K562 (cell line): ENCODE measurements at regions not wholly inside any gene's neighbourhood (a gene's known extent, or its start where the extent isn't known, plus 50 kb on each side); places are given as distances from the start of the nearest gene placed in this dataset.

ENCODE experiments used
- ATAC-seq: fragments of 200-7000 bp; cut with Tn5 transposase; 3 replicates; pipeline ENCODE4 v1.9.1; 2020; ENCODE audit warnings: moderate library complexity
- BruUV-seq: library from RNA; stranded (reverse); fragments of 400-500 nt; replicated peaks from 2 replicates; lab custom pipeline; 2021; lab: Mats Ljungman, UMichigan
- CTCF ChIA-PET: fragments of 300-600 bp; formaldehyde crosslinking; extraction: SDS; loops from one replicate; lab custom pipeline; 2021; ENCODE audit warnings: low intra/inter-chr PET ratio; lab: Yijun Ruan, JAX
- POLR2A ChIA-PET: fragments of 300-600, 350-650 bp; sonication (Branson Sonifier 250); formaldehyde crosslinking; extraction: SDS; loops from one replicate; lab custom pipeline; 2021; ENCODE audit warnings: antibody characterized with exemption, inconsistent platforms; lab: Yijun Ruan, JAX
- DNase-seq, 4 experiments: peaks; one replicate each; pipeline versions ENCODE4 v3.0.0 to v3.0.0-alpha.2; 2011 to 2018; ENCODE audit warnings: low spot score in 3 of 4, mixed read lengths in 3 of 4; ENCODE audit errors: extremely low read depth in 1 of 4
- FAIRE-seq: peaks from 2 replicates; lab custom pipeline; 2011; peaks lifted over from hg19 to GRCh38; lab: Jason Lieb, UNC
- H2AFZ ChIP-seq: 2 replicates; pipeline ENCODE4 v1.6.0; 2011; ENCODE audit warnings: low read depth, low read length, control low read depth, inconsistent platforms
- H3K27ac ChIP-seq: fragments of 200-600 bp; 3 replicates; pipeline ENCODE4 v1.8.0; 2011; ENCODE audit warnings: low read depth, mild to moderate bottlenecking, control low read depth, inconsistent platforms, low read length, moderate library complexity, mixed read lengths; ENCODE audit errors: extremely low read depth
- H3K27me3 ChIP-seq, 2 experiments: fragments of 300-600 bp in 1 of 2; 2 replicates in 1 of 2; 3 replicates in 1 of 2; pipeline versions ENCODE4 v1.6.0 to v1.8.0; 2011; ENCODE audit warnings: inconsistent platforms in 2 of 2, low read length in 2 of 2, mild to moderate bottlenecking in 1 of 2, mixed read lengths in 1 of 2, moderate library complexity in 1 of 2; ENCODE audit not compliant: control insufficient read depth in 2 of 2, insufficient read depth in 2 of 2
- H3K36me3 ChIP-seq: fragments of 300-600 bp; 3 replicates; pipeline ENCODE4 v1.8.0; 2011; ENCODE audit warnings: mild to moderate bottlenecking, low read length, inconsistent platforms; ENCODE audit not compliant: control insufficient read depth, insufficient read depth
- H3K4me1 ChIP-seq, 2 experiments: fragments of 200-600 bp in 1 of 2; replicated peaks in 1 of 2; 2 replicates in 1 of 2; 3 replicates in 1 of 2; pipeline versions ENCODE4 v1.5.1 to v1.8.0; 2011; ENCODE audit warnings: inconsistent platforms in 2 of 2, low read length in 2 of 2, mild to moderate bottlenecking in 1 of 2, mixed read lengths in 1 of 2, moderate library complexity in 1 of 2; ENCODE audit not compliant: control insufficient read depth in 2 of 2, insufficient read depth in 2 of 2
- H3K4me2 ChIP-seq: 2 replicates; pipeline ENCODE4 v1.6.1; 2011; ENCODE audit warnings: low read length, control low read depth, inconsistent platforms, mixed read lengths; ENCODE audit not compliant: insufficient read depth
- H3K4me3 ChIP-seq: fragments of 200-600 bp; sonication (generic), shearing (Covaris generic); 2 replicates; pipeline ENCODE4 v1.5.1; 2016; ENCODE audit warnings: control low read depth, inconsistent platforms
- H3K79me2 ChIP-seq: fragments of 200-600 bp; 3 replicates; pipeline ENCODE4 v1.8.0; 2011; ENCODE audit warnings: low read length, inconsistent platforms; ENCODE audit not compliant: control insufficient read depth, insufficient read depth
- H3K9ac ChIP-seq, 2 experiments: 2 replicates each; pipeline versions ENCODE4 v1.6.0 to v1.6.1; 2011; ENCODE audit warnings: low read depth in 2 of 2, low read length in 2 of 2, control low read depth in 1 of 2, inconsistent platforms in 1 of 2, mild to moderate bottlenecking in 1 of 2, mixed read lengths in 1 of 2; ENCODE audit not compliant: insufficient read depth in 1 of 2
- H3K9me1 ChIP-seq: one replicate; pipeline ENCODE4 v1.6.0; 2011; ENCODE audit warnings: inconsistent platforms, mild to moderate bottlenecking, low read length, moderate library complexity; ENCODE audit not compliant: control insufficient read depth, insufficient read depth
- H3K9me3 ChIP-seq: replicated peaks from 2 replicates; pipeline ENCODE4 v1.5.1; 2011; ENCODE audit warnings: low read depth, low read length, inconsistent platforms; ENCODE audit not compliant: control insufficient read depth, insufficient read depth
- H4K20me1 ChIP-seq: replicated peaks from 2 replicates; pipeline ENCODE4 v1.6.1; 2011; ENCODE audit warnings: low read length, inconsistent platforms, mixed read lengths; ENCODE audit not compliant: control insufficient read depth, insufficient read depth
- HEY1 ChIP-seq: fragments of 250-450 bp; sonication (Bioruptor Pico); IDR thresholded peaks from 2 replicates; pipeline ENCODE4 v1.5.0; 2020; ENCODE audit warnings: mild to moderate bottlenecking, moderate library complexity, borderline replicate concordance
- PRMT5 ChIP-seq: sonication (generic); formaldehyde crosslinking; IDR thresholded peaks from 2 replicates; pipeline ENCODE4 v1.5.0; 2020; ENCODE audit warnings: missing genetic modification reagents
- RBM14 ChIP-seq: fragments of 200-400 bp; formaldehyde crosslinking; IDR thresholded peaks from 2 replicates; pipeline ENCODE4 v1.6.1; 2018; ENCODE audit warnings: low read depth, mild to moderate bottlenecking, low read length, moderate library complexity, borderline replicate concordance; ENCODE audit not compliant: insufficient read depth
- RBM34 ChIP-seq: fragments of 200-400 bp; formaldehyde crosslinking; IDR thresholded peaks from 2 replicates; pipeline ENCODE4 v1.6.1; 2018; ENCODE audit warnings: low read length, borderline replicate concordance; ENCODE audit not compliant: insufficient read depth
- RFX5 ChIP-seq: IDR thresholded peaks from 2 replicates; pipeline ENCODE4 v1.6.1; 2011; ENCODE audit warnings: low read depth, mild to moderate bottlenecking, improper control_type of control experiment, low read length
- ZFPM2 ChIP-seq: fragments of 250-450 bp; sonication (Bioruptor Pico); IDR thresholded peaks from 2 replicates; pipeline ENCODE4 v1.5.1; 2022; ENCODE audit warnings: mild to moderate bottlenecking
- WGBS: fragments of 100-300 bp; shearing (Covaris generic); methylation state at CpG from one replicate; pipeline ENCODE4 v1.1.6; 2016; ENCODE audit warnings: low coverage, mixed read lengths; ENCODE audit not compliant: insufficient coverage; ENCODE audit errors: missing lambda C conversion rate; 5-methylcytosine and 5-hydroxymethylcytosine counted together
- in situ Hi-C: fragments of 300-500 bp; cut with MboI; formaldehyde crosslinking; loops from 4 replicates; pipeline ENCODE4 v1.15.0; 2018; ENCODE audit warnings: inconsistent platforms, mixed read lengths
- intact Hi-C: fragments of 100-400 bp; cut with micrococcal nuclease; formaldehyde crosslinking; loops from 2 replicates; pipeline ENCODE4 v1.14.2; 2022
- TF ChIP-seq, protein P1 (sequence below): IDR thresholded peaks from 2 replicates; pipeline ENCODE4 v1.6.1; 2011; ENCODE audit warnings: borderline replicate concordance, low read depth, mild to moderate bottlenecking, moderate library complexity, low read length; ENCODE audit not compliant: insufficient read depth, poor library complexity, severe bottlenecking

DNA sequence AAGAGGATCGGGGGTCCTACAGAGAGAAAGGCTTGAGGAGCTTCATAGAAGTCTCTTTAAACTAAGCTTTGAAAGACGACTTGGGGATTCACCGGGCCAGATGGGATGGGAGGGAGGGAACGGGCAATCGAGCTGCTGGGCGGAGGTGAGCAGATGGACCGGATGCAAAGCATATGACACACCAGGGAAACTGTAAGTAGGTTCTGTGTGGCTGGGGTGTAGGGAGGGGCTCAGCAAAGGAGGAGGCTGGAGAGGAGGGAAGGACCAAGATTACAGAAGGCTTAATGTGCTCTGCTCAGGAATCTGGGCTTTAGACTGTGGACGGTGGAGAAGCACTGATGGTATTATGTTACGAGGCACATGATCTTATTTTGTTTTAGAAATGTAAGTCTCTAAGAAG, 131.5 kb downstream of the MAIP1 start:
- Histone ChIP-seq H3K4me1 (no peaks in the 10 kb centered on the region), H3K27ac (no peak overlapping the region), H3K79me2 (no peaks in the 10 kb centered on the region), H3K9me1 (no peaks in the 10 kb centered on the region), H3K9ac (no peak overlapping the region), H3K9me3 (no peaks in the 10 kb centered on the region), H3K36me3 (no peaks in the 10 kb centered on the region), H3K4me2 (no peak overlapping the region), H4K20me1 (no peaks in the 10 kb centered on the region), H2AFZ (no peak overlapping the region), H3K27me3 (no peaks in the 10 kb centered on the region), H3K4me3 (no peak overlapping the region)
- no peak for FAIRE-seq
- no peak for TF ChIP-seq RFX5
- no peak for TF ChIP-seq RBM14
- TF ChIP-seq, protein P1, sequence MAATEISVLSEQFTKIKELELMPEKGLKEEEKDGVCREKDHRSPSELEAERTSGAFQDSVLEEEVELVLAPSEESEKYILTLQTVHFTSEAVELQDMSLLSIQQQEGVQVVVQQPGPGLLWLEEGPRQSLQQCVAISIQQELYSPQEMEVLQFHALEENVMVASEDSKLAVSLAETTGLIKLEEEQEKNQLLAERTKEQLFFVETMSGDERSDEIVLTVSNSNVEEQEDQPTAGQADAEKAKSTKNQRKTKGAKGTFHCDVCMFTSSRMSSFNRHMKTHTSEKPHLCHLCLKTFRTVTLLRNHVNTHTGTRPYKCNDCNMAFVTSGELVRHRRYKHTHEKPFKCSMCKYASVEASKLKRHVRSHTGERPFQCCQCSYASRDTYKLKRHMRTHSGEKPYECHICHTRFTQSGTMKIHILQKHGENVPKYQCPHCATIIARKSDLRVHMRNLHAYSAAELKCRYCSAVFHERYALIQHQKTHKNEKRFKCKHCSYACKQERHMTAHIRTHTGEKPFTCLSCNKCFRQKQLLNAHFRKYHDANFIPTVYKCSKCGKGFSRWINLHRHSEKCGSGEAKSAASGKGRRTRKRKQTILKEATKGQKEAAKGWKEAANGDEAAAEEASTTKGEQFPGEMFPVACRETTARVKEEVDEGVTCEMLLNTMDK = no peak
- TF ChIP-seq ZFPM2 = no peak
- TF ChIP-seq RBM34 = no peak
- no peak for TF ChIP-seq PRMT5
- TF ChIP-seq HEY1 (CRISPR knock-in tag) = no peak
- intact Hi-C loops = no loop called here
- WGBS = 53% methylated on average over 9 of the region's 9 CpGs
- POLR2A ChIA-PET = no interaction called here
- ATAC-seq = no peak
- no peak for DNase-seq
- in situ Hi-C loops = no loop called here
- BruUV-seq = no TSS peak
- CTCF ChIA-PET = no interaction called here
